ENCODE measurements at regions not wholly inside any gene's neighbourhood (a gene's known extent, or its start where the extent isn't known, plus 50 kb on each side); places are given as distances from the start of the nearest gene placed in this dataset.

- TF ChIP-seq EZH2 (IDR thresholded peaks at IDR 0.05; ENCODE audit: borderline replicate concordance, low read depth, low read length, severe bottlenecking) (no peak), CTCF (IDR thresholded peaks at IDR 0.05; ENCODE audit: borderline replicate concordance, extremely low read depth, low read length, poor library complexity, severe bottlenecking) (no peak)
These were observed 379.3 kb upstream of the DCN start for GRCh38 chr12:91561958-91562325.
